KOPT-K1 (cell line): ENCODE measurements at regions not wholly inside any gene's neighbourhood (a gene's known extent, or its start where the extent isn't known, plus 50 kb on each side); places are given as distances from the start of the nearest gene placed in this dataset.
A peak's percentile ranks its signal among the peaks of the same experiment; 100 is the strongest.
"Not testable (repeated sequence)": the region's sequence is repeated elsewhere in the genome, so short reads cannot be mapped to it uniquely, and the experiment has no call there.

Experiments
- H3K27ac ChIP-seq: fragments of 200-600 bp; sonication (generic); 2 replicates; pipeline ENCODE4 v1.5.1; 2016; ENCODE audit warnings: antibody characterized with exemption, mild to moderate bottlenecking, low read depth, low read length; ENCODE audit not compliant: poor library complexity, severe bottlenecking
- H3K36me3 ChIP-seq: fragments of 200-600 bp; sonication (generic); 2 replicates; pipeline ENCODE4 v1.5.1; 2017; ENCODE audit warnings: antibody characterized with exemption, mild to moderate bottlenecking, low read length, moderate library complexity; ENCODE audit not compliant: insufficient read depth
- H3K9me3 ChIP-seq: fragments of 200-600 bp; sonication (generic); 2 replicates; pipeline ENCODE4 v1.5.1; 2017; ENCODE audit warnings: antibody characterized with exemption, low read length, mild to moderate bottlenecking; ENCODE audit not compliant: insufficient read depth, poor library complexity, severe bottlenecking

DNA sequence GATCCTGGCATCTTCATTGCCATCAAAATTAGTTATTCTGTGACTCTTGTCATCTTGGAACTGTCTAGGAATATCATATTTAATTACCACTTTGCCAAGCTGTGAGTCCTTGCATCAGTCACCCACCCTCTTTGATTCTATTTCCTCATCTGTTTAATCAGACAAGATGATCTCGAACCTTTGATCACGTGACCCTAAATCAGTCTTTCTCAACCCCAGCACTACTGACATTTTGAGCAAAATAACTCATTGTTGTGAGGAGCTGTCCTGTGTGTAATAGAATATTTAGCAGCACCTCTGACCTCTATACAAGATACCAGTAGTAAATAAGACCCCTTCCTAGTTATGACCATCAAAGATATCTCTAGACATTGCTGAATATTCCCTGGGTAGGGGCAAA, 343.4 kb upstream of the ARPP21 start:
- Histone ChIP-seq H3K27ac (peak overlapping the region; percentile 0), H3K9me3 (no peaks in the 10 kb centered on the region), H3K36me3 (no peaks in the 10 kb centered on the region)

DNA sequence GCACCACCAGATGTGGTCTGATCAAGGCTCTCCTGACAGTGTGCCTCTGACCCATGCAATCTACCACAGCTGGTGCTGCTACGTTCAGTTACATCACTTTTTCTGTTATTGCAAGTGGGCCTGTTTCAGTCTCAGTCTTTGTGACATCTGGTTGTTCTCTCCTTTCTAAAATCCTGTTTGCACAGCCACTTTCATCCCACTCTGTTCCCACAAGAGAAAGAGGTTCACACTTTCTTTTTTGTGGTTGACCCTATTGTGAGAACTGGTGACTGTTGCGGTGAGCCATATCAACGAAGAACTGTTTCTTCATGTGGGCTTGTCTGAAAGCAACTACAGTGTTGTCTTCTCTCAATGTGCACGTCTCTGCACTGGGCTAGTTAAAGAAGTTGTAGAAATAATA, 342.8 kb upstream of the ARPP21 start:
- Histone ChIP-seq H3K9me3 (no peaks in the 10 kb centered on the region), H3K27ac (no peak overlapping the region), H3K36me3 (no peaks in the 10 kb centered on the region)

GRCh38 chr3:35296944-35297343, 342.4 kb upstream of the ARPP21 start:
- not testable (repeated sequence) for H3K36me3 ChIP-seq, H3K27ac ChIP-seq, H3K9me3 ChIP-seq

- H3K27ac ChIP-seq: no peak overlapping the region
- no peaks in the 10 kb centered on the region for H3K9me3 ChIP-seq
- H3K36me3 ChIP-seq: no peaks in the 10 kb centered on the region
Observed at GRCh38 chr3:35305406-35305805, 333.9 kb upstream of the ARPP21 start.

- Histone ChIP-seq H3K36me3 (no peaks in the 10 kb centered on the region), H3K9me3 (no peaks in the 10 kb centered on the region)
Observed at GRCh38 chr3:35307296-35307695, 332.0 kb upstream of the ARPP21 start.

DNA sequence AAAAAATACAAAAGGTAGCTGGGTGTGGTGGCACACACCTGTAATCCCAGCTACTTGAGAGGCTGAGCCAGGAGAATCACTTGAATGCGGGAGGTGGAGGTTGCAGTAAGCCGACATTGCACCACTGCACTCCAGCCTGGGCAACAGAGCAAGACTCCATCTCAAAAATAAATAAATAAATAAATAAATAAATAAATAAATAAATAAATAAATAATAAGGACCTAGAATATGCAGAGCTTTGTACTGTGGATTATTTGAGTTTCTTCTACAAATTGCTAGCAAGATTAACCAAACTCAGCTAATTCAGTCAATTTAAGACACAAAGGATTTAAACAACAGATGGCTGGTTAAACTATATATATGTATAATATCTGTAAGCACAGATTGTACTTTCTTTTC, 322.5 kb upstream of the ARPP21 start:
- not testable (repeated sequence) for H3K27ac ChIP-seq, H3K9me3 ChIP-seq, H3K36me3 ChIP-seq

More at GRCh38 chr3:35307296-35307695, 332.0 kb upstream of the ARPP21 start:
- no peak overlapping the region for H3K27ac ChIP-seq

DNA sequence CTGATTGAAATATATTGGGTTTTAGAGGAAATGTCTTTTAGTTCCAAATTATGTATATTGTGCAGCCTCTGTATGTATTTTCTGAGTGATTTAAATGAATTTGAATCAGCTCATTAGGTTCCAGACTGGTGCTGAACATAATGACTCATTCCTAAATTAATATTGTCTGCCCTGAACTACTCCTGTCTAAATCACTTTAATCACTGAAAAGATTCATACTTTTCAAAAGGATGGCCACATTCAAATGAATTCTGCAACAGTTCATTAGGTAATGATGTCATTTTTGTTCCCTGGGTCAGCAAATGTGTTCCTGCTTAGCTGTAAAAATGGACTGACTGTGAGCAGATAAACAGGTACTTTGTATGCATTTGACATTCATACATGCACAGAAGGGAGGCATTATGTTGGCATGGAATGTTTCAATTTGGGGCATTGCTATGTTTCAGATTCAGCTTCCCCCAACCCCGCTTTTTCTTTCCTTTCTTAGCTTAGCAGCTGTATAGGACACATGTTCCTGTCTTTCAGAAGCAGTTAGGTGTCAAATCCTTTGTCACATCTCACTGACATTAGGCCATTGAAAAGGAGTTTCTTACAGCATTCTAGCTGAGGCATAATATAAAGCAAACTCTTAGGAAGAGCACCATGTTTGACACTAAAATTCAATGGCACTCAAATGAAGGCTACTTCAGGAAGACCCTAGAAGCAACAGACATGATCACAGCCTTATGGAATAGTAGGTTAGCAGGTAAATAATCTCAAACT, 318.5 kb upstream of the ARPP21 start:
- Histone ChIP-seq H3K36me3 (no peaks in the 10 kb centered on the region), H3K27ac (no peak overlapping the region), H3K9me3 (peaks cover 21% of the 10 kb centered on the region)

DNA sequence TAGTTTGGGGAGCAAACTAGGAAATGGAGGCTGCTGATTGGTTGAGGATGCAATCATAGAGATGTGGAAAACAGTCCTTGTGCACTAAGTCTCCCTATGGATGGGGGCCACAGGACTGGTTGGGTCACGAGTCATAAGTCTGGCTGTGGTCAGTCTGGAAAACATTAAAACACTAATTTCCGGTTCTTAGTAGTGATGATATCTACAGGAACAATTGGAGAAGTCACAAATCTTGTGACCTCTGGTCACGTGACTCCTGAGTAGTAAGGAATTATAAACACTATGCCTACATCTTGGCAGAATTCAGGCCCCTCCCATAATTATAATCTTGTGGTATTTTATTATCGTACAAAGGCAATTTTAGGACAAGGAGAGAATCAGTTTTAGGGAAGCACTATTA, 317.3 kb upstream of the ARPP21 start:
- Histone ChIP-seq H3K27ac (no peak overlapping the region), H3K36me3 (no peaks in the 10 kb centered on the region), H3K9me3 (peaks cover 34% of the 10 kb centered on the region)

DNA sequence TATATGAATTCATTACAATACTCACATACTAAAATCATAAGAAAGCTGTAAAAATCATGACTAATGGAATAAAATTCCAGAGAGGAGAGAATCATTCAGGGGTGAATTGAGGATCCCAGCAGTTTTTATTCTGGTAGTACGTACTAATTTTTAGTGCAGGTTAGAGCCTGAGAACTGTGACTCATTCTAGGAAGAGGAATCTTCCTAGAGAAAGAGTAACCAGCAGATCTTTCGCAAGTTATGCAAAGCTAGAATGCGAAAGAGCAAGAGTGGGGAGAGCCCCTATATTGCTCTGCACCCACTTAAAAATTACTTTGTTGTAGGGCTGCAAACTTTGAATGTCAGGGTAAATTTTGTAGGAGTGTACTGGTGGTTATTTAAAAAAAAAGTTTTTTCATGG, 303.6 kb upstream of the ARPP21 start:
- Histone ChIP-seq H3K27ac (no peak overlapping the region), H3K9me3 (no peaks in the 10 kb centered on the region), H3K36me3 (no peaks in the 10 kb centered on the region)

- Histone ChIP-seq H3K9me3 (no peaks in the 10 kb centered on the region), H3K27ac (no peak overlapping the region), H3K36me3 (no peaks in the 10 kb centered on the region)
Observed at GRCh38 chr3:35336601-35337000, 302.7 kb upstream of the ARPP21 start.

GRCh38 chr3:35338186-35338585, 301.1 kb upstream of the ARPP21 start:
- H3K36me3 ChIP-seq: no peaks in the 10 kb centered on the region
- no peak overlapping the region for H3K27ac ChIP-seq
- H3K9me3 ChIP-seq: no peaks in the 10 kb centered on the region

- Histone ChIP-seq H3K36me3 (no peaks in the 10 kb centered on the region), H3K9me3 (no peaks in the 10 kb centered on the region), H3K27ac (no peak overlapping the region)
Observed at GRCh38 chr3:35380196-35380595, 259.1 kb upstream of the ARPP21 start.

GRCh38 chr3:35383216-35383615, 256.1 kb upstream of the ARPP21 start:
- Histone ChIP-seq H3K36me3 (no peaks in the 10 kb centered on the region), H3K27ac (no peak overlapping the region), H3K9me3 (peaks cover 5% of the 10 kb centered on the region)

DNA sequence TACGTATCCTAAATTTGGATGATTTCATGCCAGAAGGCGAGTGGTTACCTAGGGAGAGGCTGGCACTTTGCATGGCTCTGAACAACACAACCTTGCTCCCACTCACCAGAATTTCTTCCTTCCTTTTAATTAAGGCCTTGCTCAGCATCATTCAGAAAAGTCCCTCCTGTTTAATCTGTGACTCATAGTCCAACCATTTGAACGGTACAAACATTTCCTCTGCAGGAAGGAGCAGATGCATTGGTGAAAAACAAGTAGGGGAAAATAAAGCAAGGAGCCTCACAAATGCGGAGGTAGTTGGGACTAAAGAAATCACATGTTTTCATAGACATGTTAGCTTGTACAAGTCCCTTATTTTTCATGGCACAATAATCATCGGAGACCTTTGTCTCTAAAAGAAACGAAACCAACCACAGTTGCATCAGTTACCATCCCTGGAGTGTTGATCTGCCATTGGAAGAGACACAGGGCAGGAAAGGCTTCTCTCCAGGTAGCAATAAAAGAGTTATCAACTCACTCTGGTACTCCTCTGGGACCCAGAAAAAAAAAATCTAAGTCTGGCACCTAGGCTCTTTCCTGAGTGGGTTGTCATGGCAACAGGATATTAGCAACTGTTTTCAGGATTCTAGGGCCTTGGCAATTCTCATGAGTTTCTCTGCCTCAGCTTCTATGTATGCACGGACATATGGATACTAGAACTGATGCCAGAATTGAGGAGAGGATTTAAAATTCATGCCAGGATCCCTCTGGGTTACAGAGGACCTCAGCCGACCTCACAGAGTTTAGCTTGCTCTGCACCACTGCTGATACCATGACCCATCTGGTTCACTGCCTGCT, 255.4 kb upstream of the ARPP21 start:
- Histone ChIP-seq H3K36me3 (no peaks in the 10 kb centered on the region), H3K27ac (no peak overlapping the region), H3K9me3 (peaks cover 5% of the 10 kb centered on the region)

DNA sequence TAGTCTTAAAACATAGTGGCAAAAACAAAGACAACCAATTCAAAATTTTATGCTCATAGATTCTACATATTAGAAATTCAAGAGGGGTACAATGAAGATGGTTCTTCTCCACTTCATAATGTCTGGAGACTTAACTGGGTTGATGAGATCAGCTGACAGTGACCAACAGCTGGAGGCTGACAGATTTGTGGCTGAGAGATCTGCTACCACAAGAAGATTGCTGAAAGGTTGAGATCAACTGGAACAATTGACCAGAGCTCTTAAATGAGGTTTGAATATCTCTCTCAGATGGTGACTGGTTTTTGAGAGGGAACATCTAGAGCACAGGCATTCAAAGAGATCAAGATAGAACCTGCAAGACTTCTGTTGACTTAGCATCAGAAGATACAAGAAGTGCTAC, 254.1 kb upstream of the ARPP21 start:
- Histone ChIP-seq H3K9me3 (peaks cover 5% of the 10 kb centered on the region), H3K27ac (no peak overlapping the region), H3K36me3 (no peaks in the 10 kb centered on the region)

- Histone ChIP-seq H3K27ac (no peak overlapping the region), H3K9me3 (peaks cover 39% of the 10 kb centered on the region), H3K36me3 (no peaks in the 10 kb centered on the region)
Observed at GRCh38 chr3:35389907-35390306, 249.4 kb upstream of the ARPP21 start.
